Spinal cord (tissue), 9 donors: ENCODE measurements at regions not wholly inside any gene's neighbourhood (a gene's known extent, or its start where the extent isn't known, plus 50 kb on each side); places are given as distances from the start of the nearest gene placed in this dataset.

ENCODE experiments used
- DNase-seq, 6 donors: peaks; one replicate each; pipeline versions ENCODE4 v3.0.0 to v3.0.0-alpha.2; 2013 to 2015; ENCODE audit warnings: low spot score in 6 of 6, low read depth in 4 of 6
- H3K27ac ChIP-seq: one replicate; pipeline ENCODE4 v1.5.1; 2013; ENCODE audit warnings: low read depth, low read length, control low read depth
- H3K27me3 ChIP-seq: one replicate; pipeline ENCODE4 v1.6.1; 2013; ENCODE audit warnings: low read length; ENCODE audit not compliant: control insufficient read depth, insufficient read depth
- H3K36me3 ChIP-seq: one replicate; pipeline ENCODE4 v1.6.1; 2013; ENCODE audit warnings: low read length; ENCODE audit not compliant: control insufficient read depth, insufficient read depth
- H3K4me1 ChIP-seq: one replicate; pipeline ENCODE4 v1.6.1; 2013; ENCODE audit warnings: low read length; ENCODE audit not compliant: control insufficient read depth, insufficient read depth
- H3K4me3 ChIP-seq: one replicate; pipeline ENCODE4 v1.5.1; 2013; ENCODE audit warnings: low read depth, low read length, control low read depth
- H3K9me3 ChIP-seq: one replicate; pipeline ENCODE4 v1.6.1; 2013; ENCODE audit warnings: low read length; ENCODE audit not compliant: control insufficient read depth, insufficient read depth
- WGBS: methylation state at CpG from one replicate; pipeline ENCODE4 v1.1.5; 2013; ENCODE audit warnings: missing lambda C conversion rate; ENCODE audit not compliant: insufficient coverage; 5-methylcytosine and 5-hydroxymethylcytosine counted together
- donor health status: healthy.

GRCh38 chr10:78959217-78959923, 109.4 kb upstream of the ZMIZ1 start:
- peak in 2 of 6 donors; percentile 66 to 69 for DNase-seq
- WGBS, result 80% methylated on average over 4 of the region's 10 CpGs
- no peaks in the 10 kb centered on the region for H3K36me3 ChIP-seq
- no peaks in the 10 kb centered on the region for H3K9me3 ChIP-seq
- no peaks in the 10 kb centered on the region for H3K27me3 ChIP-seq
- peak overlapping the region; percentile 34 for H3K27ac ChIP-seq
- peaks cover 40% of the 10 kb centered on the region for H3K4me1 ChIP-seq
- no peak overlapping the region for H3K4me3 ChIP-seq

- H3K27ac ChIP-seq, result peak overlapping the region; percentile 34
- peak in 1 of 6 donors; percentile 63 for DNase-seq
- WGBS, result no CpG with 5 or more reads among the region's 3 CpGs
- H3K4me1 ChIP-seq, result peaks cover 45% of the 10 kb centered on the region
- H3K27me3 ChIP-seq, result no peaks in the 10 kb centered on the region
- no peaks in the 10 kb centered on the region for H3K36me3 ChIP-seq
- no peak overlapping the region for H3K4me3 ChIP-seq
- H3K9me3 ChIP-seq, result no peaks in the 10 kb centered on the region
These were observed 108.9 kb upstream of the ZMIZ1 start for GRCh38 chr10:78959924-78960285.

- H3K27me3 ChIP-seq, result no peaks in the 10 kb centered on the region
- no peaks in the 10 kb centered on the region for H3K9me3 ChIP-seq
- no peaks in the 10 kb centered on the region for H3K36me3 ChIP-seq
- no peak overlapping the region for H3K4me3 ChIP-seq
- 30% methylated on average over 6 of the region's 7 CpGs for whole genome bisulfite sequencing
- H3K4me1 ChIP-seq, result peaks cover 50% of the 10 kb centered on the region
- no peak overlapping the region for H3K27ac ChIP-seq
- DNase-seq, result peak in 5 of 6 donors; percentile 43 to 94 (median 69)
These were observed 108.4 kb upstream of the ZMIZ1 start for GRCh38 chr10:78960316-78960800.

GRCh38 chr10:78961760-78962159, 107.0 kb upstream of the ZMIZ1 start:
- H3K27ac ChIP-seq, result no peak overlapping the region
- peaks cover 58% of the 10 kb centered on the region for H3K4me1 ChIP-seq
- no peaks in the 10 kb centered on the region for H3K27me3 ChIP-seq
- WGBS, result 94% methylated on average over 4 of the region's 4 CpGs
- no peak overlapping the region for H3K4me3 ChIP-seq
- no peak for DNase-seq
- no peaks in the 10 kb centered on the region for H3K36me3 ChIP-seq
- H3K9me3 ChIP-seq, result no peaks in the 10 kb centered on the region

GRCh38 chr10:78963074-78964034, 105.4 kb upstream of the ZMIZ1 start:
- H3K27ac ChIP-seq, result no peak overlapping the region
- DNase-seq, result peak in 2 of 6 donors; percentile 33 to 43

GRCh38 chr10:78964274-78964951, 104.4 kb upstream of the ZMIZ1 start:
- Histone ChIP-seq H3K9me3 (no peaks in the 10 kb centered on the region), H3K27ac (no peak overlapping the region), H3K27me3 (no peaks in the 10 kb centered on the region), H3K36me3 (no peaks in the 10 kb centered on the region), H3K4me3 (no peak overlapping the region), H3K4me1 (peaks cover 57% of the 10 kb centered on the region)
- 61% methylated on average over 2 of the region's 5 CpGs for WGBS
- DNase-seq, result no peak

More at GRCh38 chr10:78963074-78964034, 105.4 kb upstream of the ZMIZ1 start:
- 74% methylated on average over 26 of the region's 27 CpGs for WGBS
- Histone ChIP-seq H3K4me3 (no peak overlapping the region), H3K4me1 (peaks cover 58% of the 10 kb centered on the region), H3K27me3 (no peaks in the 10 kb centered on the region), H3K9me3 (no peaks in the 10 kb centered on the region), H3K36me3 (no peaks in the 10 kb centered on the region)

- 43% methylated on average over 11 of the region's 17 CpGs for WGBS
- H3K4me1 ChIP-seq, result peaks cover 53% of the 10 kb centered on the region
- no peak overlapping the region for H3K4me3 ChIP-seq
- peak in 3 of 6 donors; percentile 24 to 71 (median 68) for DNase-seq
- no peaks in the 10 kb centered on the region for H3K9me3 ChIP-seq
- H3K36me3 ChIP-seq, result no peaks in the 10 kb centered on the region
- no peaks in the 10 kb centered on the region for H3K27me3 ChIP-seq
- H3K27ac ChIP-seq, result peak overlapping the region; percentile 19
These were observed 103.7 kb upstream of the ZMIZ1 start for GRCh38 chr10:78964952-78965633.

GRCh38 chr10:78966182-78966787, 102.5 kb upstream of the ZMIZ1 start:
- no peak for DNase-seq
- no peak overlapping the region for H3K4me3 ChIP-seq
- 93% methylated on average over 9 of the region's 11 CpGs for WGBS
- no peaks in the 10 kb centered on the region for H3K36me3 ChIP-seq
- no peaks in the 10 kb centered on the region for H3K27me3 ChIP-seq
- peaks cover 45% of the 10 kb centered on the region for H3K4me1 ChIP-seq
- no peaks in the 10 kb centered on the region for H3K9me3 ChIP-seq
- H3K27ac ChIP-seq, result no peak overlapping the region
